GM21381 (cell line): ENCODE measurements at regions not wholly inside any gene's neighbourhood (a gene's known extent, or its start where the extent isn't known, plus 50 kb on each side); places are given as distances from the start of the nearest gene placed in this dataset.

Source experiments
- ATAC-seq: cut with Tn5 transposase; IDR thresholded peaks from one replicate; pipeline ENCODE4 v1.9.1; 2021; ENCODE audit warnings: mild to moderate bottlenecking, moderate library complexity; ENCODE audit not compliant: unreplicated experiment

GRCh38 chr5:4424895-4425294 is 715.2 kb upstream of the ADAMTS16 start:
- ATAC-seq: no peak

GRCh38 chr5:4440536-4440935 is 699.6 kb upstream of the ADAMTS16 start:
- ATAC-seq: no peak

- ATAC-seq: no peak
Observed at GRCh38 chr5:4442221-4442620, 697.9 kb upstream of the ADAMTS16 start.

- ATAC-seq: no peak
Observed at GRCh38 chr5:4447657-4448056, 692.5 kb upstream of the ADAMTS16 start.

GRCh38 chr5:4453655-4454054 is 686.5 kb upstream of the ADAMTS16 start:
- ATAC-seq: no peak

GRCh38 chr5:4479426-4479825 is 660.7 kb upstream of the ADAMTS16 start:
- no peak for ATAC-seq

- ATAC-seq: no peak
Observed at GRCh38 chr5:4480528-4481349, 659.4 kb upstream of the ADAMTS16 start.

- no peak for ATAC-seq
Observed at GRCh38 chr5:4487581-4487980, 652.5 kb upstream of the ADAMTS16 start.

GRCh38 chr5:4511996-4512656 is 628.0 kb upstream of the ADAMTS16 start:
- ATAC-seq: no peak

- no peak for ATAC-seq
Observed at GRCh38 chr5:4513381-4513780, 626.7 kb upstream of the ADAMTS16 start.

GRCh38 chr5:4514067-4514648 is 626.0 kb upstream of the ADAMTS16 start:
- no peak for ATAC-seq

- ATAC-seq: no peak
Observed at GRCh38 chr5:4518903-4519672, 621.0 kb upstream of the ADAMTS16 start.

GRCh38 chr5:4520559-4520958 is 619.6 kb upstream of the ADAMTS16 start:
- no peak for ATAC-seq

GRCh38 chr5:4523038-4523437 is 617.1 kb upstream of the ADAMTS16 start:
- no peak for ATAC-seq

- no peak for ATAC-seq
Observed at GRCh38 chr5:4531756-4532704, 608.1 kb upstream of the ADAMTS16 start.

GRCh38 chr5:4532705-4533080 is 607.4 kb upstream of the ADAMTS16 start:
- ATAC-seq: no peak

- no peak for ATAC-seq
Observed at GRCh38 chr5:4533457-4534105, 606.5 kb upstream of the ADAMTS16 start.

- ATAC-seq: no peak
Observed at GRCh38 chr5:4537489-4537888, 602.6 kb upstream of the ADAMTS16 start.

- ATAC-seq: no peak
Observed at GRCh38 chr5:4540375-4541173, 599.6 kb upstream of the ADAMTS16 start.
